ENCODE measurements at regions not wholly inside any gene's neighbourhood (a gene's known extent, or its start where the extent isn't known, plus 50 kb on each side); places are given as distances from the start of the nearest gene placed in this dataset.

- TF ChIP-seq CTCF (conservative IDR thresholded peaks at IDR 0.05; ENCODE audit: low read length) (no peak), EZH2phosphoT487 (IDR thresholded peaks at IDR 0.05; ENCODE audit: borderline replicate concordance, low read depth, low read length) (no peak)
These were observed 114.2 kb downstream of the IRX1 start for GRCh38 chr5:3709717-3710348.

Data from OCI-LY7 (cell line).